ENCODE measurements at regions not wholly inside any gene's neighbourhood (a gene's known extent, or its start where the extent isn't known, plus 50 kb on each side); places are given as distances from the start of the nearest gene placed in this dataset.

DNA sequence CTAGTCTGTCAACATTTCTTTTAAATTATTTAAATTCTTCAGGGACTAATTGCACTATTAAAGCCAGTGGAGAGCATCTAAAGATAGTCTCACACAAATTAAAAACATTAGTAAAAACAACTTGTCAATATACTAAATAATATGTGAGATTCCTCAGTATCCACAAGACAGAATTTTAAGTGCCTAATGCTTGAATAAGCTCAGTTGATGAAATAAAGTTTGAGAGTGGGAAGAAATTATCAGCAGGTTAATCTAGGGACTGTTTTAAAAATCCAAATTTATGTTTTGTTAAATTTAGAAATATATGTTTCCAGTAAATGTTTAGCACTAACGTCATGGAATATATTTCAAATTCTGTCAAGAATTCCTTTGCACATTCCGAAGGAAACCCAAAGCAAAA, 105.2 kb downstream of the SLC41A2 start:
- Histone ChIP-seq H3K4me2 (ENCODE audit: low read depth, low read length, poor library complexity, severe bottlenecking) (no peak overlapping the region), H3K27me3 (ENCODE audit: low read length) (no peaks in the 10 kb centered on the region; the same call in 1 of the 2 replicates)

DNA sequence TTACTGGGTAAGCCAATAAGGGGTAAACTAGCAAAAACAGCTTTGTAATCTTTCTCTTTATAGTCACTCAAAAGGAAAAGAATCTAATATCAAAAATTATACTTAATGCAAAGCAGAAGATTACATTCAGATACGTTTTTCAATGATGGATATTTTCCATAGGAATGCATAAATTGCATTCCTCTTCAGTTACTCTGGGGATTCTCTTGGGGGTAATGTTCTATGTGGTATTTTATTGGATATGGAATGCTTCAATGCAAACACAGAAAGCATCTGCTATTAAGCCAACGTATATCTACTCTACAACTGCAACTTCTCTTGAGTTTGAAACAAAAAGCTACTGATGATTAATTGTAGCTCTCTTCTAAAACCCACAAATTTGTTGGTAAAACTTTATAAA, 106.0 kb downstream of the SLC41A2 start:
- no peaks in the 10 kb centered on the region; the same call in 1 of the 2 replicates for H3K27me3 ChIP-seq (ENCODE audit: low read length)
- no peaks in the 10 kb centered on the region for H3K4me1 ChIP-seq (ENCODE audit: low read length)
- H4K20me1 ChIP-seq (ENCODE audit: insufficient read depth, low read depth, low read length) = no peaks in the 10 kb centered on the region
- no peak for DNase-seq
- H3K9me3 ChIP-seq (ENCODE audit: low read length) = no peaks in the 10 kb centered on the region
- no peaks in the 10 kb centered on the region for H3K36me3 ChIP-seq (ENCODE audit: insufficient read depth, low read length)
- H3K9me2 ChIP-seq (replicated peaks; ENCODE audit: insufficient read depth, low read length) = no peaks in the 10 kb centered on the region
- H3K79me2 ChIP-seq (ENCODE audit: low read length) = no peaks in the 10 kb centered on the region
- H3K4me3 ChIP-seq (ENCODE audit: low read length) = no peak overlapping the region
- H3K27ac ChIP-seq (ENCODE audit: low read length) = no peak overlapping the region
- no peak overlapping the region for H3K9ac ChIP-seq (ENCODE audit: low read length)
- no peak overlapping the region for H2AFZ ChIP-seq (ENCODE audit: low read length)
- no peak overlapping the region for H3K4me2 ChIP-seq (ENCODE audit: low read depth, low read length, poor library complexity, severe bottlenecking)

More for the DNA sequence above, 105.2 kb downstream of the SLC41A2 start:
- Histone ChIP-seq H3K36me3 (ENCODE audit: insufficient read depth, low read length) (no peaks in the 10 kb centered on the region), H3K9ac (ENCODE audit: low read length) (no peak overlapping the region), H2AFZ (ENCODE audit: low read length) (no peak overlapping the region), H3K27ac (ENCODE audit: low read length) (no peak overlapping the region), H3K4me3 (ENCODE audit: low read length) (no peak overlapping the region), H3K9me3 (ENCODE audit: low read length) (no peaks in the 10 kb centered on the region), H3K79me2 (ENCODE audit: low read length) (no peaks in the 10 kb centered on the region), H3K9me2 (replicated peaks; ENCODE audit: insufficient read depth, low read length) (no peaks in the 10 kb centered on the region), H3K4me1 (ENCODE audit: low read length) (no peaks in the 10 kb centered on the region), H4K20me1 (ENCODE audit: insufficient read depth, low read depth, low read length) (no peaks in the 10 kb centered on the region)
- no peak for DNase-seq

DNA sequence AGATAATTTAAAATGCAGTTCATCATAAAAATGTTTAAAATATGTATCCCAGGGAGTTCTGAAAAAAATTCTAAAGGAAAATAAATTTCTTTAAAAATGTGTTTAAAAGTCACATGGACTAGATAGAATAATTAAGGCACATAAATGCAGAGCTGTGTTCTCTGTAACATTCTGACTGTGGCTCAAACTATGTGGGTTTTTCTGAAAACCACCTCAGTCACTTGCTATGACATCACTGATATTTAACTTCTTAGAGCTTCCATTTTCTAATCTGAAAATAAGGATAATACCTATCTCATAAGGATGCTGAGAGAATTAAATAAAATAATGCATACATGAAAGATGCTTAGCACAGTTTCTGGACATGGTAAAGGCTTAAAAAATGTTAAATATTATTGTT, 107.3 kb downstream of the SLC41A2 start:
- H3K27me3 ChIP-seq (ENCODE audit: low read length) = no peaks in the 10 kb centered on the region; the same call in 1 of the 2 replicates
- no peaks in the 10 kb centered on the region for H4K20me1 ChIP-seq (ENCODE audit: insufficient read depth, low read depth, low read length)
- H3K9ac ChIP-seq (ENCODE audit: low read length) = no peak overlapping the region
- H3K4me2 ChIP-seq (ENCODE audit: low read depth, low read length, poor library complexity, severe bottlenecking) = no peak overlapping the region
- DNase-seq = no peak
- no peak overlapping the region for H3K27ac ChIP-seq (ENCODE audit: low read length)
- H3K36me3 ChIP-seq (ENCODE audit: insufficient read depth, low read length) = no peaks in the 10 kb centered on the region
- no peaks in the 10 kb centered on the region for H3K9me3 ChIP-seq (ENCODE audit: low read length)
- no peaks in the 10 kb centered on the region for H3K79me2 ChIP-seq (ENCODE audit: low read length)
- H2AFZ ChIP-seq (ENCODE audit: low read length) = no peak overlapping the region
- no peaks in the 10 kb centered on the region for H3K9me2 ChIP-seq (replicated peaks; ENCODE audit: insufficient read depth, low read length)
- H3K4me3 ChIP-seq (ENCODE audit: low read length) = no peak overlapping the region
- H3K4me1 ChIP-seq (ENCODE audit: low read length) = no peaks in the 10 kb centered on the region

DNA sequence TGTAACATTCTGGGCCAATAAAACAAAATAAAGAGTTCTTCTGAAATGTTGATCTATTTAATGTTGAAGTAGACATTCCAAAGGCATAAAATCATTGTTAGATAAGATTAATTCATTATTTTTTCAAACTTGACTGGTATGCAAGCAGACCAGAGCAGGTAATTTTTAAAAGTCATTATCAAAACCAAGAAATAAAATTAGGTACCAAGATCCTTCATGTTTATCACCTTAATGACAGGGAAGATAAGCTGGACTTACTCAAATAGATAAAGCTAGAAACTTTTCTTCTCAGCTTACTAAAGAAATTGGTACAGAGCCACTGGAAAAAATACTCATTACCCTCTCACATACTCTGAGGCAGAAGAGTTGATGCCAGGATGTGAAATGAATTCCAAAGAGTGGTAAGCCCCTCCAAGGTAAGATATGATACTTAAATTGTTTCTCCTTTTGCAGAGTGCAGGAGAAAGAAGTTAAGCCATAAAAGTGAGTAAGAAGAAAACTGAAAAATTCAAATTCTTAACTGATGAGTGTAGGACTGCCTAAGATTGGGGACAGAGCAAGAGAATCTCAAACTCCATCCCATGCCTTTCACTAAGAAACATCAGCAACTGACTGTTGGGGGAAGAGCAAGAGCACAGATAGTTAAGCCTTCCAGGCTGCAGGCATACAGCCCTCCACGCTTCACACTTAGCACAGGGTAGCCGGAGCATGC, 111.9 kb downstream of the SLC41A2 start:
- H3K79me2 ChIP-seq (ENCODE audit: low read length) = no peaks in the 10 kb centered on the region
- H3K4me2 ChIP-seq (ENCODE audit: low read depth, low read length, poor library complexity, severe bottlenecking) = no peak overlapping the region
- H3K36me3 ChIP-seq (ENCODE audit: insufficient read depth, low read length) = no peaks in the 10 kb centered on the region
- no peaks in the 10 kb centered on the region for H3K9me2 ChIP-seq (replicated peaks; ENCODE audit: insufficient read depth, low read length)
- H3K4me1 ChIP-seq (ENCODE audit: low read length) = no peaks in the 10 kb centered on the region
- no peak overlapping the region for H3K4me3 ChIP-seq (ENCODE audit: low read length)
- H3K27me3 ChIP-seq (ENCODE audit: low read length) = no peaks in the 10 kb centered on the region; the same call in 1 of the 2 replicates
- no peak for DNase-seq
- H3K27ac ChIP-seq (ENCODE audit: low read length) = no peak overlapping the region
- H3K9me3 ChIP-seq (ENCODE audit: low read length) = no peaks in the 10 kb centered on the region
- H4K20me1 ChIP-seq (ENCODE audit: insufficient read depth, low read depth, low read length) = no peaks in the 10 kb centered on the region
- H3K9ac ChIP-seq (ENCODE audit: low read length) = no peak overlapping the region
- no peak overlapping the region for H2AFZ ChIP-seq (ENCODE audit: low read length)

DNA sequence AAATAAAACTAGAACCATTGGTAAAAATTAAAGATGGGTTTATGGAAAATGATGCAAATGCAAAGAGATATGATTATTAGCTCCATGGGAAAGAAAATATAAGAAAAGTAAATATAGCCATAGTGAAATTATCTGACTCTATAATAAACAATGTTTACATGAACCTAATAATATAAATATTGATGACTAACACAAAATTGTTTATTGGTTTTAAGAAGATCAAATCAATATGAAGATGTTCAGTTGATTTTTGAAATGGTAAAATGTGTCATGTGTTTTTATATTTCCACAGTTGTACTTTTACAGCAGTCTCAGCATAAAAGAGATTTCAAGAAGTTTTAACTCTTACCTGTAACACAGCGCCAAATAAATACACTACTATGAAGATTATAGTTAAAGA, 114.0 kb downstream of the SLC41A2 start:
- H3K4me2 ChIP-seq (ENCODE audit: low read depth, low read length, poor library complexity, severe bottlenecking) = no peak overlapping the region
- no peak overlapping the region for H2AFZ ChIP-seq (ENCODE audit: low read length)
- H3K4me1 ChIP-seq (ENCODE audit: low read length) = no peaks in the 10 kb centered on the region
- no peak overlapping the region for H3K4me3 ChIP-seq (ENCODE audit: low read length)
- no peaks in the 10 kb centered on the region for H3K79me2 ChIP-seq (ENCODE audit: low read length)
- no peaks in the 10 kb centered on the region for H3K36me3 ChIP-seq (ENCODE audit: insufficient read depth, low read length)
- H4K20me1 ChIP-seq (ENCODE audit: insufficient read depth, low read depth, low read length) = no peaks in the 10 kb centered on the region
- no peak overlapping the region for H3K9ac ChIP-seq (ENCODE audit: low read length)
- H3K9me3 ChIP-seq (ENCODE audit: low read length) = no peaks in the 10 kb centered on the region
- no peaks in the 10 kb centered on the region for H3K9me2 ChIP-seq (replicated peaks; ENCODE audit: insufficient read depth, low read length)
- no peak for DNase-seq
- H3K27ac ChIP-seq (ENCODE audit: low read length) = no peak overlapping the region
- no peaks in the 10 kb centered on the region; the same call in 1 of the 2 replicates for H3K27me3 ChIP-seq (ENCODE audit: low read length)

DNA sequence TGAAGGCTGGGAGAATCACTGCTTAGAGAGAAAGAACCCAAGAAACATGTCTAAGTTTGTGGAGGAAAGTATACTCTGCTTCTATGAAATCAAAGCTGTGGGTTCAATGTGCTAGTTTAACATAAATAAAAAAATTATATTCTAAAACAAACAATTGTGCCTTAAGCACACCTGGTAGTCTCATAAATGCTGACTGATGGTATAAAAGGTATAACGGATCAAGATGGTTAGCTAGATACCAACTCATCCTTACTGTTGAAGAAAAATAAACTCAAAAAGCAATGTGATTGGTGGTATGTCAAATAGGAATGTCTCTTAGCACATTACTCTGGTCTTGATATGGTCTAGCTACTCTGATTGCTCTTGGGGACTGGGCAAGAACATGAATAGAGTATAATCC, 117.8 kb downstream of the SLC41A2 start:
- Histone ChIP-seq H3K9me3 (ENCODE audit: low read length) (no peaks in the 10 kb centered on the region), H4K20me1 (ENCODE audit: insufficient read depth, low read depth, low read length) (no peaks in the 10 kb centered on the region), H3K27ac (ENCODE audit: low read length) (no peak overlapping the region), H3K4me1 (ENCODE audit: low read length) (no peaks in the 10 kb centered on the region), H3K36me3 (ENCODE audit: insufficient read depth, low read length) (no peaks in the 10 kb centered on the region), H3K4me3 (ENCODE audit: low read length) (no peak overlapping the region), H2AFZ (ENCODE audit: low read length) (no peak overlapping the region), H3K9ac (ENCODE audit: low read length) (no peak overlapping the region), H3K4me2 (ENCODE audit: low read depth, low read length, poor library complexity, severe bottlenecking) (no peak overlapping the region), H3K9me2 (replicated peaks; ENCODE audit: insufficient read depth, low read length) (no peaks in the 10 kb centered on the region), H3K79me2 (ENCODE audit: low read length) (no peaks in the 10 kb centered on the region), H3K27me3 (ENCODE audit: low read length) (no peaks in the 10 kb centered on the region)
- no peak for DNase-seq

DNA sequence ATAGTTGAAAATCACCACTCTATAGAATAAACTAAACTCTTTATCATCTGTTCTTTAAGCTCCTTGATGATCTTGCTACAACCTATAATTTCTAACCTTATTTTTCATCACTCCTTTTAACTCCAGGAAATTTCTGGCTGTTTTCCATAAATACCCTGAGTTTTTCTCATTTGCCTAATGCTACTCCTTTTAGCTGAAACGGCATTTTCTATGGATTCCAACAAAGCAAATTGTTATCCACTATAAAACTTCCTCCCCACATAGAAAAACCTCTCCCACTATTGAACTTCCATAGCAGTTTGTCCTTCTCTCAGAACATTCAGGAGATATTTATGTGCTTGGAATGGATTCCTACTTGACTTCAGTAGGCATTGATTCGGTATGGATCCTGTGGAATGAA, 122.8 kb downstream of the SLC41A2 start:
- H3K27me3 ChIP-seq (ENCODE audit: low read length) = no peaks in the 10 kb centered on the region
- no peaks in the 10 kb centered on the region for H3K9me3 ChIP-seq (ENCODE audit: low read length)
- no peaks in the 10 kb centered on the region for H3K36me3 ChIP-seq (ENCODE audit: insufficient read depth, low read length)
- H3K4me3 ChIP-seq (ENCODE audit: low read length) = no peak overlapping the region
- H3K9me2 ChIP-seq (replicated peaks; ENCODE audit: insufficient read depth, low read length) = no peaks in the 10 kb centered on the region
- no peaks in the 10 kb centered on the region for H3K4me1 ChIP-seq (ENCODE audit: low read length)
- H3K27ac ChIP-seq (ENCODE audit: low read length) = no peak overlapping the region
- no peaks in the 10 kb centered on the region for H4K20me1 ChIP-seq (ENCODE audit: insufficient read depth, low read depth, low read length)
- no peaks in the 10 kb centered on the region for H3K79me2 ChIP-seq (ENCODE audit: low read length)
- H3K9ac ChIP-seq (ENCODE audit: low read length) = no peak overlapping the region
- H3K4me2 ChIP-seq (ENCODE audit: low read depth, low read length, poor library complexity, severe bottlenecking) = no peak overlapping the region
- no peak for DNase-seq
- H2AFZ ChIP-seq (ENCODE audit: low read length) = no peak overlapping the region

DNA sequence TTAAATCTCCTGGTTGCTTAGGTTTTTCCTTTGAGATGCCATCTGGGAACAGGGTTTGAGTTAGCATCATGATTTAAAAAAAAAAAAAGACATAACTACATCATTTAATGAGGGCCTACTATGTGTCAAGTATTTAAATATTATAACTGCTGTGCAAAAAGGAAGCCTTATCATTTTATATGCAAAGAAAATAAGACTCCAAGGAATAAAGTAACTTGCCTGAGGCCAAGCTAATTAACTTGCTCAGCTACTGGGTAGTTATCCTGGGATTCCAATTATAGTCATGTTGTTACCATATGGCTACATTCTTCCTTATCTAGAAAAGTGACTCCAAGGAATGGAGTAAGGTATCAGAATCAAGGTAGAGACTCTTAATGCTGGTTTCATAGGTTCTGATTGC, 123.5 kb downstream of the SLC41A2 start:
- H3K4me1 ChIP-seq (ENCODE audit: low read length) = no peaks in the 10 kb centered on the region
- no peaks in the 10 kb centered on the region for H3K9me2 ChIP-seq (replicated peaks; ENCODE audit: insufficient read depth, low read length)
- no peak overlapping the region for H3K27ac ChIP-seq (ENCODE audit: low read length)
- no peak for DNase-seq
- H4K20me1 ChIP-seq (ENCODE audit: insufficient read depth, low read depth, low read length) = no peaks in the 10 kb centered on the region
- H3K9me3 ChIP-seq (ENCODE audit: low read length) = no peaks in the 10 kb centered on the region
- no peaks in the 10 kb centered on the region for H3K27me3 ChIP-seq (ENCODE audit: low read length)
- H3K4me2 ChIP-seq (ENCODE audit: low read depth, low read length, poor library complexity, severe bottlenecking) = no peak overlapping the region
- no peaks in the 10 kb centered on the region for H3K79me2 ChIP-seq (ENCODE audit: low read length)
- H3K9ac ChIP-seq (ENCODE audit: low read length) = no peak overlapping the region
- H3K36me3 ChIP-seq (ENCODE audit: insufficient read depth, low read length) = no peaks in the 10 kb centered on the region
- H3K4me3 ChIP-seq (ENCODE audit: low read length) = no peak overlapping the region
- no peak overlapping the region for H2AFZ ChIP-seq (ENCODE audit: low read length)
